Midbrain (tissue), 1 donor: ENCODE measurements at regions not wholly inside any gene's neighbourhood (a gene's known extent, or its start where the extent isn't known, plus 50 kb on each side); places are given as distances from the start of the nearest gene placed in this dataset.

ENCODE experiments used
- DNase-seq: peaks from one replicate; lab custom pipeline; 2025; lab: John Stamatoyannopoulos, UW

- DNase-seq = no peak
Measured at GRCh38 chr9:13596383-13596970, 317.0 kb upstream of the MPDZ start.

GRCh38 chr9:13590996-13591395, 311.5 kb upstream of the MPDZ start:
- no peak for DNase-seq

- DNase-seq = no peak
Measured at GRCh38 chr9:13589034-13589737, 309.7 kb upstream of the MPDZ start.

GRCh38 chr9:13588151-13589033, 308.9 kb upstream of the MPDZ start:
- peak; percentile 44 for DNase-seq

GRCh38 chr9:13587571-13587970, 308.1 kb upstream of the MPDZ start:
- peak; percentile 34 for DNase-seq

- DNase-seq = no peak
Measured at GRCh38 chr9:13586587-13587374, 307.3 kb upstream of the MPDZ start.

GRCh38 chr9:13580760-13581159, 301.3 kb upstream of the MPDZ start:
- no peak for DNase-seq

- DNase-seq = no peak
Measured at GRCh38 chr9:13580131-13580530, 300.6 kb upstream of the MPDZ start.

GRCh38 chr9:13576101-13576500, 296.6 kb upstream of the MPDZ start:
- no peak for DNase-seq

GRCh38 chr9:13575558-13575957, 296.1 kb upstream of the MPDZ start:
- DNase-seq = no peak

- DNase-seq = no peak
Measured at GRCh38 chr9:13570068-13570974, 290.8 kb upstream of the MPDZ start.

- DNase-seq = no peak
Measured at GRCh38 chr9:13569602-13570067, 290.1 kb upstream of the MPDZ start.

- peak; percentile 70 for DNase-seq
Measured at GRCh38 chr9:13568841-13569601, 289.5 kb upstream of the MPDZ start.

GRCh38 chr9:13568405-13568804, 288.9 kb upstream of the MPDZ start:
- peak; percentile 69 for DNase-seq

- no peak for DNase-seq
Measured at GRCh38 chr9:13567833-13568232, 288.3 kb upstream of the MPDZ start.

- peak; percentile 33 for DNase-seq
Measured at GRCh38 chr9:13557746-13558145, 278.3 kb upstream of the MPDZ start.

- DNase-seq = no peak
Measured at GRCh38 chr9:13556656-13557055, 277.2 kb upstream of the MPDZ start.

- no peak for DNase-seq
Measured at GRCh38 chr9:13555989-13556500, 276.6 kb upstream of the MPDZ start.

- DNase-seq = no peak
Measured at GRCh38 chr9:13555516-13555915, 276.0 kb upstream of the MPDZ start.

- no peak for DNase-seq
Measured at GRCh38 chr9:13554626-13555025, 275.1 kb upstream of the MPDZ start.
